SK-N-MC (cell line): ENCODE measurements at regions not wholly inside any gene's neighbourhood (a gene's known extent, or its start where the extent isn't known, plus 50 kb on each side); places are given as distances from the start of the nearest gene placed in this dataset.

Source experiments
- EZH2 ChIP-seq: fragments of 200-600 bp; sonication (generic); IDR thresholded peaks from one replicate; pipeline ENCODE4 v1.6.1; 2017; ENCODE audit warnings: antibody characterized with exemption
- FOXP2 ChIP-seq: optimal IDR thresholded peaks from 2 replicates; pipeline ENCODE3; 2011; ENCODE audit warnings: mild to moderate bottlenecking, moderate library complexity; ENCODE audit not compliant: insufficient read depth; ENCODE audit errors: extremely low read length, control extremely low read depth
- POLR2AphosphoS5 ChIP-seq: IDR thresholded peaks from 2 replicates; pipeline ENCODE4 v1.6.1; 2012; ENCODE audit warnings: mild to moderate bottlenecking, low read depth, low read length, borderline replicate concordance

DNA sequence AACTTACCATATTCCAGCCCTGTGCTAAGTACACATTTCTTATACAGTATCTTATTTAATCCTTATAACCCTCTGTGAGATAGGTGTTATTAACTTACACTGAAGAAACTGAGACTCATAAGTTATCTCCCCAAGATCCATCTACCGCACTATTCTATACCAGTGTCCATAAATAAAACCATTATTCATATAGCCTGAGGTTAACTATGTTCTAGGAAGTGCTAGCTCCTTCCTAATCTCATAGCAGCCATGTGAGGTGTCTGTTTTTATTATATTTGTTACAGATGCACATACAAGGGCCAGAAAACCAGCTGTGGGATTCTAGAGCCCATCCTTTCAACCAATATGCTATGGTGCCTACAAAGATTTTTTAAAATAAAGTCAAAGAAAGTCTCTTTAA is 100.3 kb upstream of the RAP1B start:
- no peak for TF ChIP-seq FOXP2
- TF ChIP-seq POLR2AphosphoS5: no peak
- TF ChIP-seq EZH2: no peak
